H54 (cell line): ENCODE measurements at regions not wholly inside any gene's neighbourhood (a gene's known extent, or its start where the extent isn't known, plus 50 kb on each side); places are given as distances from the start of the nearest gene placed in this dataset.

Source experiments
- DNase-seq: peaks from one replicate; pipeline ENCODE4 v3.0.0; 2011; ENCODE audit warnings: low spot score, mixed read lengths; ENCODE audit not compliant: insufficient read length
- FAIRE-seq: peaks from 3 replicates; lab custom pipeline; 2011; peaks lifted over from hg19 to GRCh38; lab: Jason Lieb, UNC
- POLR2A ChIP-seq: IDR thresholded peaks from 2 replicates; pipeline ENCODE4 v1.6.1; 2011; ENCODE audit warnings: low read depth, mild to moderate bottlenecking, low read length

GRCh38 chr15:29410338-29410737 lies 140.7 kb upstream of the NSMCE3 start:
- no peak for FAIRE-seq
- TF ChIP-seq POLR2A, result no peak
- no peak for DNase-seq

GRCh38 chr15:29409890-29410289 lies 140.3 kb upstream of the NSMCE3 start:
- DNase-seq (no peak), FAIRE-seq (no peak)
- TF ChIP-seq POLR2A, result no peak

- no peak for DNase-seq
- no peak for FAIRE-seq
- TF ChIP-seq POLR2A, result no peak
These were observed 135.9 kb upstream of the NSMCE3 start for GRCh38 chr15:29405564-29405963.

- no peak for FAIRE-seq
- no peak for DNase-seq
- no peak for TF ChIP-seq POLR2A
These were observed 134.2 kb upstream of the NSMCE3 start for GRCh38 chr15:29403772-29404171.

- no peak for TF ChIP-seq POLR2A
- no peak for FAIRE-seq
- no peak for DNase-seq
These were observed 132.0 kb upstream of the NSMCE3 start for GRCh38 chr15:29401644-29402043.

- FAIRE-seq (no peak), DNase-seq (no peak)
- no peak for TF ChIP-seq POLR2A
These were observed 131.1 kb upstream of the NSMCE3 start for GRCh38 chr15:29400701-29401100.

- no peak for DNase-seq
- TF ChIP-seq POLR2A, result no peak
- no peak for FAIRE-seq
These were observed 129.3 kb upstream of the NSMCE3 start for GRCh38 chr15:29398907-29399306.

- no peak for FAIRE-seq
- no peak for DNase-seq
- TF ChIP-seq POLR2A, result no peak
These were observed 126.7 kb upstream of the NSMCE3 start for GRCh38 chr15:29396176-29396811.

- no peak for TF ChIP-seq POLR2A
- FAIRE-seq (no peak), DNase-seq (no peak)
These were observed 123.8 kb upstream of the NSMCE3 start for GRCh38 chr15:29393443-29393842.

- no peak for TF ChIP-seq POLR2A
- FAIRE-seq (no peak), DNase-seq (no peak)
These were observed 122.7 kb upstream of the NSMCE3 start for GRCh38 chr15:29392358-29392757.

- no peak for TF ChIP-seq POLR2A
- no peak for FAIRE-seq
- no peak for DNase-seq
These were observed 120.4 kb upstream of the NSMCE3 start for GRCh38 chr15:29390051-29390450.

GRCh38 chr15:29386523-29386922 lies 116.9 kb upstream of the NSMCE3 start:
- TF ChIP-seq POLR2A, result no peak
- FAIRE-seq, result no peak
- no peak for DNase-seq

- no peak for TF ChIP-seq POLR2A
- FAIRE-seq, result no peak
- no peak for DNase-seq
These were observed 113.7 kb upstream of the NSMCE3 start for GRCh38 chr15:29383367-29383766.

GRCh38 chr15:29382862-29383261 lies 113.2 kb upstream of the NSMCE3 start:
- FAIRE-seq (no peak), DNase-seq (no peak)
- TF ChIP-seq POLR2A, result no peak

GRCh38 chr15:29380466-29380865 lies 110.8 kb upstream of the NSMCE3 start:
- DNase-seq (no peak), FAIRE-seq (no peak)
- no peak for TF ChIP-seq POLR2A
